ENCODE measurements at regions not wholly inside any gene's neighbourhood (a gene's known extent, or its start where the extent isn't known, plus 50 kb on each side); places are given as distances from the start of the nearest gene placed in this dataset.

- Histone ChIP-seq H3K79me2 (ENCODE audit: insufficient read depth, low read length) (no peaks in the 10 kb centered on the region), H3K27me3 (ENCODE audit: low read length) (no peaks in the 10 kb centered on the region), H3K4me3 (ENCODE audit: insufficient read depth, low read length, poor library complexity, severe bottlenecking) (no peak overlapping the region), H2AFZ (ENCODE audit: low read depth, low read length, severe bottlenecking) (no peak overlapping the region), H4K20me1 (ENCODE audit: low read depth, low read length) (no peaks in the 10 kb centered on the region), H3K9me3 (ENCODE audit: insufficient read depth, low read length) (no peaks in the 10 kb centered on the region), H3K27ac (ENCODE audit: low read depth, low read length) (no peak overlapping the region), H3K4me2 (ENCODE audit: low read depth, low read length, poor library complexity, severe bottlenecking) (no peak overlapping the region), H3K9ac (ENCODE audit: low read length) (no peak overlapping the region), H3K36me3 (ENCODE audit: low read length) (no peaks in the 10 kb centered on the region), H3K9me2 (replicated peaks; ENCODE audit: insufficient read depth, low read length) (no peaks in the 10 kb centered on the region), H3F3A (ENCODE audit: insufficient read depth) (no peaks in the 10 kb centered on the region)
- no peak for TF ChIP-seq EZH2phosphoT487 (conservative IDR thresholded peaks at IDR 0.05; ENCODE audit: low read length)
- no peak for TF ChIP-seq CTCF (IDR thresholded peaks at IDR 0.05; ENCODE audit: insufficient read depth, low read length, poor library complexity, severe bottlenecking)
These were observed 1005.8 kb downstream of the GATA3 start for GRCh38 chr10:9060314-9060713.

GRCh38 chr10:9061871-9062270, 1007.4 kb downstream of the GATA3 start:
- no peak overlapping the region for H3K9ac ChIP-seq (ENCODE audit: low read length)
- no peaks in the 10 kb centered on the region for H3K9me2 ChIP-seq (replicated peaks; ENCODE audit: insufficient read depth, low read length)
- no peak overlapping the region for H2AFZ ChIP-seq (ENCODE audit: low read depth, low read length, severe bottlenecking)
- H3K27me3 ChIP-seq (ENCODE audit: low read length), result no peaks in the 10 kb centered on the region
- H3K27ac ChIP-seq (ENCODE audit: low read depth, low read length), result no peak overlapping the region
- H3K79me2 ChIP-seq (ENCODE audit: insufficient read depth, low read length), result no peaks in the 10 kb centered on the region
- no peaks in the 10 kb centered on the region for H3F3A ChIP-seq (ENCODE audit: insufficient read depth)
- H3K36me3 ChIP-seq (ENCODE audit: low read length), result no peaks in the 10 kb centered on the region
- TF ChIP-seq EZH2phosphoT487 (conservative IDR thresholded peaks at IDR 0.05; ENCODE audit: low read length) (no peak), CTCF (IDR thresholded peaks at IDR 0.05; ENCODE audit: insufficient read depth, low read length, poor library complexity, severe bottlenecking) (no peak)
- no peaks in the 10 kb centered on the region for H3K9me3 ChIP-seq (ENCODE audit: insufficient read depth, low read length)
- H3K4me2 ChIP-seq (ENCODE audit: low read depth, low read length, poor library complexity, severe bottlenecking), result no peak overlapping the region
- no peaks in the 10 kb centered on the region for H4K20me1 ChIP-seq (ENCODE audit: low read depth, low read length)
- H3K4me3 ChIP-seq (ENCODE audit: insufficient read depth, low read length, poor library complexity, severe bottlenecking), result no peak overlapping the region

GRCh38 chr10:9066152-9066551, 1011.7 kb downstream of the GATA3 start:
- no peak overlapping the region for H2AFZ ChIP-seq (ENCODE audit: low read depth, low read length, severe bottlenecking)
- TF ChIP-seq CTCF (IDR thresholded peaks at IDR 0.05; ENCODE audit: insufficient read depth, low read length, poor library complexity, severe bottlenecking) (no peak), EZH2phosphoT487 (conservative IDR thresholded peaks at IDR 0.05; ENCODE audit: low read length) (no peak)
- H3K4me2 ChIP-seq (ENCODE audit: low read depth, low read length, poor library complexity, severe bottlenecking), result no peak overlapping the region
- H4K20me1 ChIP-seq (ENCODE audit: low read depth, low read length), result no peaks in the 10 kb centered on the region
- H3K9ac ChIP-seq (ENCODE audit: low read length), result no peak overlapping the region
- H3K27me3 ChIP-seq (ENCODE audit: low read length), result no peaks in the 10 kb centered on the region
- H3K9me3 ChIP-seq (ENCODE audit: insufficient read depth, low read length), result no peaks in the 10 kb centered on the region
- H3K4me3 ChIP-seq (ENCODE audit: insufficient read depth, low read length, poor library complexity, severe bottlenecking), result no peak overlapping the region
- H3K79me2 ChIP-seq (ENCODE audit: insufficient read depth, low read length), result no peaks in the 10 kb centered on the region
- H3K27ac ChIP-seq (ENCODE audit: low read depth, low read length), result no peak overlapping the region
- H3K9me2 ChIP-seq (replicated peaks; ENCODE audit: insufficient read depth, low read length), result no peaks in the 10 kb centered on the region
- no peaks in the 10 kb centered on the region for H3F3A ChIP-seq (ENCODE audit: insufficient read depth)
- no peaks in the 10 kb centered on the region for H3K36me3 ChIP-seq (ENCODE audit: low read length)
